IPS-18c (cell line): ENCODE measurements at regions not wholly inside any gene's neighbourhood (a gene's known extent, or its start where the extent isn't known, plus 50 kb on each side); places are given as distances from the start of the nearest gene placed in this dataset.

ENCODE experiments used
- H3K4me3 ChIP-seq: 2 replicates; pipeline ENCODE4 v1.7.0; 2013; ENCODE audit warnings: low read depth, mild to moderate bottlenecking, low read length, moderate library complexity; ENCODE audit not compliant: insufficient read depth
- H3K9me3 ChIP-seq: one replicate; pipeline ENCODE4 v1.6.1; 2013; ENCODE audit warnings: mild to moderate bottlenecking, low read length, moderate library complexity; ENCODE audit not compliant: control insufficient read depth, insufficient read depth

GRCh38 chr22:49023161-49023878, 804.4 kb downstream of the BRD1 start:
- Histone ChIP-seq H3K4me3 (no peak overlapping the region), H3K9me3 (no peaks in the 10 kb centered on the region)

- H3K9me3 ChIP-seq: no peaks in the 10 kb centered on the region
- no peak overlapping the region for H3K4me3 ChIP-seq
Observed at GRCh38 chr22:49022816-49023160, 804.9 kb downstream of the BRD1 start.

- Histone ChIP-seq H3K9me3 (no peaks in the 10 kb centered on the region), H3K4me3 (no peak overlapping the region)
Observed at GRCh38 chr22:49021926-49022815, 805.5 kb downstream of the BRD1 start.

GRCh38 chr22:49021131-49021925, 806.3 kb downstream of the BRD1 start:
- Histone ChIP-seq H3K9me3 (no peaks in the 10 kb centered on the region), H3K4me3 (no peak overlapping the region)

- no peak overlapping the region for H3K4me3 ChIP-seq
- H3K9me3 ChIP-seq: no peaks in the 10 kb centered on the region
Observed at GRCh38 chr22:49019737-49020713, 807.6 kb downstream of the BRD1 start.

- Histone ChIP-seq H3K9me3 (no peaks in the 10 kb centered on the region), H3K4me3 (no peak overlapping the region)
Observed at GRCh38 chr22:49018601-49019000, 809.1 kb downstream of the BRD1 start.

- Histone ChIP-seq H3K4me3 (no peak overlapping the region), H3K9me3 (no peaks in the 10 kb centered on the region)
Observed at GRCh38 chr22:49017482-49018329, 810.0 kb downstream of the BRD1 start.

GRCh38 chr22:49016909-49017481, 810.7 kb downstream of the BRD1 start:
- H3K9me3 ChIP-seq: no peaks in the 10 kb centered on the region
- no peak overlapping the region for H3K4me3 ChIP-seq

- Histone ChIP-seq H3K4me3 (no peak overlapping the region), H3K9me3 (no peaks in the 10 kb centered on the region)
Observed at GRCh38 chr22:49015993-49016908, 811.4 kb downstream of the BRD1 start.

- no peak overlapping the region for H3K4me3 ChIP-seq
- H3K9me3 ChIP-seq: no peaks in the 10 kb centered on the region
Observed at GRCh38 chr22:49015459-49015858, 812.2 kb downstream of the BRD1 start.

- Histone ChIP-seq H3K9me3 (no peaks in the 10 kb centered on the region), H3K4me3 (no peak overlapping the region)
Observed at GRCh38 chr22:49014227-49015201, 813.2 kb downstream of the BRD1 start.

- no peaks in the 10 kb centered on the region for H3K9me3 ChIP-seq
- H3K4me3 ChIP-seq: no peak overlapping the region
Observed at GRCh38 chr22:49013707-49014106, 814.0 kb downstream of the BRD1 start.

- no peak overlapping the region for H3K4me3 ChIP-seq
- H3K9me3 ChIP-seq: no peaks in the 10 kb centered on the region
Observed at GRCh38 chr22:49012712-49013395, 814.8 kb downstream of the BRD1 start.
